ENCODE measurements at regions not wholly inside any gene's neighbourhood (a gene's known extent, or its start where the extent isn't known, plus 50 kb on each side); places are given as distances from the start of the nearest gene placed in this dataset.

GRCh38 chr16:79468631-79469030 lies 131.9 kb downstream of the MAF start:
- TF ChIP-seq CTCF (IDR thresholded peaks at IDR 0.05) (no peak), POLR2A (IDR thresholded peaks at IDR 0.05) (no peak)
